ENCODE measurements at regions not wholly inside any gene's neighbourhood (a gene's known extent, or its start where the extent isn't known, plus 50 kb on each side); places are given as distances from the start of the nearest gene placed in this dataset.

- H3K4me3 ChIP-seq (ENCODE audit: low read length), result no peak overlapping the region
- H3K27ac ChIP-seq (ENCODE audit: low read length), result no peak overlapping the region
- no peaks in the 10 kb centered on the region for H3K36me3 ChIP-seq (ENCODE audit: insufficient read depth, low read length)
- no peak overlapping the region for H2AFZ ChIP-seq (ENCODE audit: low read depth, low read length)
- H3K9me3 ChIP-seq (ENCODE audit: low read length), result no peaks in the 10 kb centered on the region
- H3K9ac ChIP-seq (ENCODE audit: low read length), result no peak overlapping the region
- no peaks in the 10 kb centered on the region for H3F3A ChIP-seq (ENCODE audit: insufficient read depth, low read length, poor library complexity, severe bottlenecking)
- no peaks in the 10 kb centered on the region for H4K20me1 ChIP-seq (ENCODE audit: insufficient read depth)
- H3K79me2 ChIP-seq (replicated peaks; ENCODE audit: insufficient read depth, low read length), result no peaks in the 10 kb centered on the region
- H3K9me2 ChIP-seq (ENCODE audit: insufficient read depth, low read length), result no peaks in the 10 kb centered on the region
- no peak for TF ChIP-seq TAF1 (IDR thresholded peaks at IDR 0.05; ENCODE audit: low read depth)
- no peak for TF ChIP-seq POLR2AphosphoS5 (IDR thresholded peaks at IDR 0.05)
- H3K4me2 ChIP-seq (ENCODE audit: low read length), result no peak overlapping the region
- H3K27me3 ChIP-seq (ENCODE audit: insufficient read depth, low read depth, low read length), result peaks cover 96% of the 10 kb centered on the region
Observed at GRCh38 chr14:36449903-36450302, 70.1 kb downstream of the NKX2-1 start.

DNA sequence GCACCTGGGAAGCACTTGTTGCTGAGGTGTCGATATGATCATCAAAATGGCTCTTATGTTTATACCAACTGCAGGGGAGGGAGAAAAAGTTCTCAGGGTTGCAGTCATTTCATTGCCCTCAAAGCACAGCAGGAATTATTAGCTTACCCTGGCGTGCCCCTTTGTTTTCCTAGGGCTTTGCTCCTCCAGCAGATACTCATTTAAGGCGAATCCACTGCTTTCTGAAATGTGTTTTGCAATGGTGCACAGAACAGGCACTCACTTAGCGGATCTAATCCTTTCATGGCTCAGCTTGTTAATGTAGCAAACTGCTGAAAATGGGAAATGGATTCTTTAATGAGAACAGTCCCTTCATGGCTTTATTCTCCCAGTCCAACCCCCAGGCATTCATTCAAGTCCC lies 76.7 kb downstream of the NKX2-1 start:
- H3K4me2 ChIP-seq (ENCODE audit: low read length), result no peak overlapping the region
- H3K9me3 ChIP-seq (ENCODE audit: low read length), result no peaks in the 10 kb centered on the region
- H3K36me3 ChIP-seq (ENCODE audit: insufficient read depth, low read length), result no peaks in the 10 kb centered on the region
- no peaks in the 10 kb centered on the region for H4K20me1 ChIP-seq (ENCODE audit: insufficient read depth)
- no peak overlapping the region for H3K9ac ChIP-seq (ENCODE audit: low read length)
- peaks cover 95% of the 10 kb centered on the region for H3K27me3 ChIP-seq (ENCODE audit: insufficient read depth, low read depth, low read length)
- no peaks in the 10 kb centered on the region for H3K9me2 ChIP-seq (ENCODE audit: insufficient read depth, low read length)
- H3K79me2 ChIP-seq (replicated peaks; ENCODE audit: insufficient read depth, low read length), result no peaks in the 10 kb centered on the region
- H3F3A ChIP-seq (ENCODE audit: insufficient read depth, low read length, poor library complexity, severe bottlenecking), result peaks cover 3% of the 10 kb centered on the region
- H2AFZ ChIP-seq (ENCODE audit: low read depth, low read length), result no peak overlapping the region
- TF ChIP-seq RAD21 (conservative IDR thresholded peaks at IDR 0.05) (no peak), EZH2 (IDR thresholded peaks at IDR 0.05; ENCODE audit: borderline replicate concordance, insufficient read depth, low read length, poor library complexity, severe bottlenecking) (no peak), EP300 (conservative IDR thresholded peaks at IDR 0.05; ENCODE audit: poor library complexity, severe bottlenecking) (no peak), TAF1 (IDR thresholded peaks at IDR 0.05; ENCODE audit: low read depth) (no peak), SMC3 (conservative IDR thresholded peaks at IDR 0.05; ENCODE audit: poor library complexity) (no peak), MXI1 (conservative IDR thresholded peaks at IDR 0.05; ENCODE audit: poor library complexity, severe bottlenecking) (no peak), POLR2AphosphoS5 (IDR thresholded peaks at IDR 0.05) (no peak)
- TF ChIP-seq, protein P1, sequence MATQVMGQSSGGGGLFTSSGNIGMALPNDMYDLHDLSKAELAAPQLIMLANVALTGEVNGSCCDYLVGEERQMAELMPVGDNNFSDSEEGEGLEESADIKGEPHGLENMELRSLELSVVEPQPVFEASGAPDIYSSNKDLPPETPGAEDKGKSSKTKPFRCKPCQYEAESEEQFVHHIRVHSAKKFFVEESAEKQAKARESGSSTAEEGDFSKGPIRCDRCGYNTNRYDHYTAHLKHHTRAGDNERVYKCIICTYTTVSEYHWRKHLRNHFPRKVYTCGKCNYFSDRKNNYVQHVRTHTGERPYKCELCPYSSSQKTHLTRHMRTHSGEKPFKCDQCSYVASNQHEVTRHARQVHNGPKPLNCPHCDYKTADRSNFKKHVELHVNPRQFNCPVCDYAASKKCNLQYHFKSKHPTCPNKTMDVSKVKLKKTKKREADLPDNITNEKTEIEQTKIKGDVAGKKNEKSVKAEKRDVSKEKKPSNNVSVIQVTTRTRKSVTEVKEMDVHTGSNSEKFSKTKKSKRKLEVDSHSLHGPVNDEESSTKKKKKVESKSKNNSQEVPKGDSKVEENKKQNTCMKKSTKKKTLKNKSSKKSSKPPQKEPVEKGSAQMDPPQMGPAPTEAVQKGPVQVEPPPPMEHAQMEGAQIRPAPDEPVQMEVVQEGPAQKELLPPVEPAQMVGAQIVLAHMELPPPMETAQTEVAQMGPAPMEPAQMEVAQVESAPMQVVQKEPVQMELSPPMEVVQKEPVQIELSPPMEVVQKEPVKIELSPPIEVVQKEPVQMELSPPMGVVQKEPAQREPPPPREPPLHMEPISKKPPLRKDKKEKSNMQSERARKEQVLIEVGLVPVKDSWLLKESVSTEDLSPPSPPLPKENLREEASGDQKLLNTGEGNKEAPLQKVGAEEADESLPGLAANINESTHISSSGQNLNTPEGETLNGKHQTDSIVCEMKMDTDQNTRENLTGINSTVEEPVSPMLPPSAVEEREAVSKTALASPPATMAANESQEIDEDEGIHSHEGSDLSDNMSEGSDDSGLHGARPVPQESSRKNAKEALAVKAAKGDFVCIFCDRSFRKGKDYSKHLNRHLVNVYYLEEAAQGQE (IDR thresholded peaks at IDR 0.05; ENCODE audit: borderline replicate concordance), result no peak
- TF ChIP-seq, protein P2, sequence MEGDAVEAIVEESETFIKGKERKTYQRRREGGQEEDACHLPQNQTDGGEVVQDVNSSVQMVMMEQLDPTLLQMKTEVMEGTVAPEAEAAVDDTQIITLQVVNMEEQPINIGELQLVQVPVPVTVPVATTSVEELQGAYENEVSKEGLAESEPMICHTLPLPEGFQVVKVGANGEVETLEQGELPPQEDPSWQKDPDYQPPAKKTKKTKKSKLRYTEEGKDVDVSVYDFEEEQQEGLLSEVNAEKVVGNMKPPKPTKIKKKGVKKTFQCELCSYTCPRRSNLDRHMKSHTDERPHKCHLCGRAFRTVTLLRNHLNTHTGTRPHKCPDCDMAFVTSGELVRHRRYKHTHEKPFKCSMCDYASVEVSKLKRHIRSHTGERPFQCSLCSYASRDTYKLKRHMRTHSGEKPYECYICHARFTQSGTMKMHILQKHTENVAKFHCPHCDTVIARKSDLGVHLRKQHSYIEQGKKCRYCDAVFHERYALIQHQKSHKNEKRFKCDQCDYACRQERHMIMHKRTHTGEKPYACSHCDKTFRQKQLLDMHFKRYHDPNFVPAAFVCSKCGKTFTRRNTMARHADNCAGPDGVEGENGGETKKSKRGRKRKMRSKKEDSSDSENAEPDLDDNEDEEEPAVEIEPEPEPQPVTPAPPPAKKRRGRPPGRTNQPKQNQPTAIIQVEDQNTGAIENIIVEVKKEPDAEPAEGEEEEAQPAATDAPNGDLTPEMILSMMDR (IDR thresholded peaks at IDR 0.05; ENCODE audit: poor library complexity, severe bottlenecking), result no peak
- H3K27ac ChIP-seq (ENCODE audit: low read length), result no peak overlapping the region
- H3K4me3 ChIP-seq (ENCODE audit: low read length), result no peak overlapping the region

DNA sequence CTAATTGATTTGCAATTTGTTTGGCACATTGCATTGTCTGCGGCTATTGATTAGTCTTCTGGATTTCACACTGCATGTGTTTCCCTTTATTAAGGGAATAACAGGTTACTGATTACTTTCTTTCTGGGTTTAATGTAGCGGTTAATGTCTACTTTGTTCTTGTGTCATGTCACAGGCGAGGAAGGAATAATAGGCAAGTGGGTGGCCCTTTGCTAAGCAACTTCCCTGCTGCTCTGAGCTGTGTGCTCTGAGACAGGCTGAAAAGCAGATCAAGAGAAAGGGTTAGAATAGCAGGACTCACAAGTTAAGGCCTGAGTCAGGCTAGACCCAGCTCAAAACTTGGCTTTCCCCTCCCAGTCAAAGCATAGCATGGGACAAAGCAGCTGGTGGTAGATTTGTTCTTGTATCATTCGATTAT lies 77.2 kb downstream of the NKX2-1 start:
- Histone ChIP-seq H3K79me2 (replicated peaks; ENCODE audit: insufficient read depth, low read length) (no peaks in the 10 kb centered on the region), H3K9ac (ENCODE audit: low read length) (no peak overlapping the region), H3K9me3 (ENCODE audit: low read length) (no peaks in the 10 kb centered on the region), H3K27me3 (ENCODE audit: insufficient read depth, low read depth, low read length) (peaks cover 98% of the 10 kb centered on the region), H2AFZ (ENCODE audit: low read depth, low read length) (no peak overlapping the region), H4K20me1 (ENCODE audit: insufficient read depth) (no peaks in the 10 kb centered on the region), H3K27ac (ENCODE audit: low read length) (no peak overlapping the region), H3F3A (ENCODE audit: insufficient read depth, low read length, poor library complexity, severe bottlenecking) (peaks cover 3% of the 10 kb centered on the region), H3K4me3 (ENCODE audit: low read length) (no peak overlapping the region), H3K36me3 (ENCODE audit: insufficient read depth, low read length) (no peaks in the 10 kb centered on the region), H3K4me2 (ENCODE audit: low read length) (no peak overlapping the region), H3K9me2 (ENCODE audit: insufficient read depth, low read length) (no peaks in the 10 kb centered on the region)
- TF ChIP-seq POLR2AphosphoS5 (IDR thresholded peaks at IDR 0.05), result no peak
- no peak for TF ChIP-seq TAF1 (IDR thresholded peaks at IDR 0.05; ENCODE audit: low read depth)
- no peak for TF ChIP-seq EZH2 (IDR thresholded peaks at IDR 0.05; ENCODE audit: borderline replicate concordance, insufficient read depth, low read length, poor library complexity, severe bottlenecking)
- TF ChIP-seq SMC3 (conservative IDR thresholded peaks at IDR 0.05; ENCODE audit: poor library complexity), result no peak
- no peak for TF ChIP-seq RAD21 (conservative IDR thresholded peaks at IDR 0.05)
- TF ChIP-seq, protein P1 (IDR thresholded peaks at IDR 0.05; ENCODE audit: borderline replicate concordance), result no peak
- no peak for TF ChIP-seq EP300 (conservative IDR thresholded peaks at IDR 0.05; ENCODE audit: poor library complexity, severe bottlenecking)
- TF ChIP-seq MXI1 (conservative IDR thresholded peaks at IDR 0.05; ENCODE audit: poor library complexity, severe bottlenecking), result no peak
- TF ChIP-seq, protein P2 (IDR thresholded peaks at IDR 0.05; ENCODE audit: poor library complexity, severe bottlenecking), result no peak
